ENCODE measurements at regions not wholly inside any gene's neighbourhood (a gene's known extent, or its start where the extent isn't known, plus 50 kb on each side); places are given as distances from the start of the nearest gene placed in this dataset.

- TF ChIP-seq ATF2 (IDR thresholded peaks at IDR 0.05; ENCODE audit: low read length) (no peak), CHD7 (IDR thresholded peaks at IDR 0.05; ENCODE audit: insufficient replicate concordance, low read length) (no peak), CTBP2 (IDR thresholded peaks at IDR 0.05; ENCODE audit: borderline replicate concordance, insufficient read depth, insufficient read length, low read length) (no peak), RBBP5 (IDR thresholded peaks at IDR 0.05; ENCODE audit: borderline replicate concordance, low read depth, low read length) (no peak)
Measured at GRCh38 chr1:221962385-221962784, 220.5 kb upstream of the DUSP10 start (continued).

Data from H1 (cell line).